Vagina (tissue), 2 donors: ENCODE measurements at regions not wholly inside any gene's neighbourhood (a gene's known extent, or its start where the extent isn't known, plus 50 kb on each side); places are given as distances from the start of the nearest gene placed in this dataset.

ENCODE experiments used
- DNase-seq, 2 donors: peaks; one replicate each; pipeline ENCODE4 v3.0.0-alpha.2; 2017; ENCODE audit errors: extremely low spot score in 2 of 2
- H3K27ac ChIP-seq: fragments of 200-600 bp; sonication (generic); one replicate; pipeline ENCODE4 v1.5.1; 2019
- H3K27me3 ChIP-seq: fragments of 200-600 bp; sonication (generic); one replicate; pipeline ENCODE4 v1.5.1; 2019
- H3K36me3 ChIP-seq, 2 donors: fragments of 200-600 bp; sonication (generic); one replicate each; pipeline ENCODE4 v1.5.1; 2017 to 2019
- H3K4me1 ChIP-seq: fragments of 200-600 bp; sonication (generic); one replicate; pipeline ENCODE4 v1.5.1; 2019
- H3K4me3 ChIP-seq, 2 donors: fragments of 200-600 bp; sonication (generic); 1 replicate in 1 of 2; 2 replicates in 1 of 2; pipeline ENCODE4 v1.5.1; 2016 to 2019
- H3K9me3 ChIP-seq: fragments of 200-600 bp; sonication (generic); one replicate; pipeline ENCODE4 v1.5.1; 2019
- CTCF ChIP-seq, 3 experiments: fragments of 450-650 bp in 2 of 3; fragments of 200-600 bp in 1 of 3; sonication (generic) in 1 of 3; IDR thresholded peaks; one replicate each; pipeline ENCODE4 v1.5.1; 2017 to 2019; ENCODE audit warnings: antibody characterized with exemption in 3 of 3, mild to moderate bottlenecking in 2 of 3, moderate library complexity in 2 of 3
- POLR2A ChIP-seq, 2 donors: fragments of 450-650 bp; IDR thresholded peaks; one replicate each; pipeline ENCODE4 v1.6.1; 2017; ENCODE audit warnings: antibody characterized with exemption in 2 of 2, mild to moderate bottlenecking in 2 of 2, moderate library complexity in 2 of 2
- POLR2AphosphoS5 ChIP-seq, 2 donors: sonication (generic); formaldehyde crosslinking; IDR thresholded peaks; one replicate each; pipeline ENCODE4 v1.9.0; 2017; ENCODE audit warnings: antibody characterized with exemption in 2 of 2, mild to moderate bottlenecking in 2 of 2, low read depth in 1 of 2; ENCODE audit not compliant: insufficient read depth in 1 of 2
- intact Hi-C: fragments of 100-400 bp; cut with DNase I; formaldehyde crosslinking; loops from one replicate; pipeline ENCODE4 v1.15.1; 2023

- intact Hi-C loops: no loop called here
- DNase-seq: no peak
- H3K4me3 ChIP-seq: no peak overlapping the region
- H3K36me3 ChIP-seq: no peaks in the 10 kb centered on the region
- H3K4me1 ChIP-seq: no peaks in the 10 kb centered on the region
- H3K9me3 ChIP-seq: peaks cover 3% of the 10 kb centered on the region
- no peak for TF ChIP-seq CTCF (IDR thresholded peaks at IDR 0.05)
- TF ChIP-seq POLR2AphosphoS5 (IDR thresholded peaks at IDR 0.05; ENCODE audit: insufficient read depth in 1 of 2, low read depth in 1 of 2): no peak
- TF ChIP-seq POLR2A (IDR thresholded peaks at IDR 0.05): no peak
- H3K27ac ChIP-seq: no peak overlapping the region
- H3K27me3 ChIP-seq: no peaks in the 10 kb centered on the region
Measured at GRCh38 chr9:129513856-129514496, 106.9 kb downstream of the C9orf50 start.

DNA sequence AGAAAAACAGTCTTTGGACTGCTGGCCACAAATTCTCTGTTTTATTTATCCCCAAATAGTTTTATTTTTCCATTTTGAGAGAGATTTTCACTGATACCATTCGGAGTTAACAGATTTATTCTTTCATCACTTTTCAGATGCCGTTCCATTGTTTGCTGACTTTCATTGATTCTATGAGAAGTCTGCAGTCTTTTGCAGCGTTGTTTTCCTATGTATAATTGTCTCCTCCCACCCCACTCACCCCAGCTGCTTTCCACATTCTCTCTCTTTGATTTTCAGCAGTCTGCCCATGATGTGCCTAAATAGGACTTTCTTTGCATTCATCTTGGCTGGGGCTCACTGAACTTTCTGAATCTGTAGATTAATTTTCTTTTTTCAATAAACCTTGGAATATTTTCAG, 107.6 kb downstream of the C9orf50 start:
- peaks cover 3% of the 10 kb centered on the region for H3K9me3 ChIP-seq

DNA sequence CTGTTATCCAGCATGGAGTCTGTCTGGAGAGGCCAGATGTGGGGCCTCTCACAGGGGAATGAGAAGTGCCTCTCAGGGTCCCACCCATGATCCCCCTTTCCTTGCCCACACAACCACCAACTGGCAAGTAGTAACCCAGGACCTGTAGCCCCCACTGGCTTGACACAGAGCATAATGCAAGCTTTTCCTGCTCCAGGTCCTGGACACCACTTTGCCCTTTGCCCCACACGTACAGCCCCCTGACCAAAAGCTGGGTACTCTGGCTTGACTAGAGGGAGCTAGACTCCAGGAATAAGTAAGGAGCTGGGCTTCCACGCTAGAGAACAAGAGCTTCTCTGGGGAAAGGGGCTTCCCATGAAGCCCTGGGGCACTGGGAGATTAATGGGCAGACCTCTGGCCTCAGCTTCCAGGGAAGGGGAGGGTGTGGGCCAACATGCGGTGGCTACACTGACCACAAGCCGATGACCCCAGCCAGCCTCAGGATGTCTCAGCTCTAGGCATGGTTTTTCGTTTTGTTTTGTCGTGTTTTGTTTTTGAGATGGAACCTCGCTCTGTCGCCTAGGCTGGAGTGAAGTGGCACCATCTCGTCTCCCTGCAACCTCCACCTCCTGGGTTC, 109.5 kb downstream of the C9orf50 start:
- H3K27me3 ChIP-seq: no peaks in the 10 kb centered on the region
- peaks cover 3% of the 10 kb centered on the region for H3K9me3 ChIP-seq
- H3K4me1 ChIP-seq: no peaks in the 10 kb centered on the region
- no peak for DNase-seq
- H3K4me3 ChIP-seq: no peak overlapping the region
- no peak for TF ChIP-seq CTCF (IDR thresholded peaks at IDR 0.05)
- TF ChIP-seq POLR2A (IDR thresholded peaks at IDR 0.05): no peak
- TF ChIP-seq POLR2AphosphoS5 (IDR thresholded peaks at IDR 0.05; ENCODE audit: insufficient read depth in 1 of 2, low read depth in 1 of 2): no peak
- no peak overlapping the region for H3K27ac ChIP-seq
- no peaks in the 10 kb centered on the region for H3K36me3 ChIP-seq
- intact Hi-C loops: no loop called here

More for the DNA sequence above, 107.6 kb downstream of the C9orf50 start:
- Histone ChIP-seq H3K27ac (no peak overlapping the region), H3K36me3 (no peaks in the 10 kb centered on the region), H3K27me3 (no peaks in the 10 kb centered on the region), H3K4me1 (no peaks in the 10 kb centered on the region), H3K4me3 (no peak overlapping the region)
- intact Hi-C loops: no loop called here
- TF ChIP-seq CTCF (IDR thresholded peaks at IDR 0.05) (no peak), POLR2A (IDR thresholded peaks at IDR 0.05) (no peak), POLR2AphosphoS5 (IDR thresholded peaks at IDR 0.05; ENCODE audit: insufficient read depth in 1 of 2, low read depth in 1 of 2) (no peak)
- no peak for DNase-seq

- TF ChIP-seq POLR2A (IDR thresholded peaks at IDR 0.05) (no peak), POLR2AphosphoS5 (IDR thresholded peaks at IDR 0.05; ENCODE audit: insufficient read depth in 1 of 2, low read depth in 1 of 2) (no peak), CTCF (IDR thresholded peaks at IDR 0.05) (no peak)
- Histone ChIP-seq H3K4me3 (no peak overlapping the region), H3K27ac (no peak overlapping the region), H3K27me3 (no peaks in the 10 kb centered on the region), H3K36me3 (no peaks in the 10 kb centered on the region), H3K9me3 (peaks cover 3% of the 10 kb centered on the region), H3K4me1 (peaks cover 6% of the 10 kb centered on the region)
- DNase-seq: no peak
- intact Hi-C loops: no loop called here
Measured at GRCh38 chr9:129509533-129509928, 111.4 kb downstream of the C9orf50 start.

- Histone ChIP-seq H3K27ac (no peak overlapping the region), H3K36me3 (peaks cover 0 to 5% of the 10 kb centered on the region in 2 donors), H3K9me3 (no peaks in the 10 kb centered on the region), H3K4me3 (no peak overlapping the region), H3K27me3 (no peaks in the 10 kb centered on the region), H3K4me1 (peaks cover 18% of the 10 kb centered on the region)
- DNase-seq: no peak
- TF ChIP-seq POLR2AphosphoS5 (IDR thresholded peaks at IDR 0.05; ENCODE audit: insufficient read depth in 1 of 2, low read depth in 1 of 2): no peak
- no peak for TF ChIP-seq POLR2A (IDR thresholded peaks at IDR 0.05)
- TF ChIP-seq CTCF (IDR thresholded peaks at IDR 0.05): no peak
- intact Hi-C loops: no loop called here
Measured at GRCh38 chr9:129507805-129508204, 113.1 kb downstream of the C9orf50 start.
